Natural killer cell treated with Interleukin-12 subunit alpha and Interleukin-12 subunit beta and Interleukin-15 and Interleukin-18, amount 100 ng/mL, for 72 hours (primary cell): ENCODE measurements at regions not wholly inside any gene's neighbourhood (a gene's known extent, or its start where the extent isn't known, plus 50 kb on each side); places are given as distances from the start of the nearest gene placed in this dataset.
A peak's percentile ranks its signal among the peaks of the same experiment; 100 is the strongest.
"Not testable (repeated sequence)": the region's sequence is repeated elsewhere in the genome, so short reads cannot be mapped to it uniquely, and the experiment has no call there.

Experiments
- ATAC-seq, 2 donors: fragments of 150-1000 bp; cut with Tn5 transposase in 1 of 2; sonication (Bioruptor Pico), chemical (Tn5 transposase) in 1 of 2; 2 replicates each; pipeline ENCODE4 v1.10.0; 2021
- DNase-seq: peaks from one replicate; pipeline ENCODE4 v3.0.0; 2022; ENCODE audit warnings: low spot score
- H3K27ac Mint-ChIP-seq, 2 donors: 1 replicate in 1 of 2; 2 replicates in 1 of 2; pipeline ENCODE4 v1.8.0; 2022; ENCODE audit warnings: mixed read lengths in 2 of 2, mild to moderate bottlenecking in 1 of 2, moderate library complexity in 1 of 2
- H3K27me3 Mint-ChIP-seq, 2 donors: 1 replicate in 1 of 2; 2 replicates in 1 of 2; pipeline ENCODE4 v1.8.0; 2022; ENCODE audit warnings: mixed read lengths in 2 of 2
- H3K36me3 Mint-ChIP-seq: one replicate; pipeline ENCODE4 v1.8.0; 2022; ENCODE audit warnings: mixed read lengths
- H3K4me1 Mint-ChIP-seq, 2 donors: 1 replicate in 1 of 2; 2 replicates in 1 of 2; pipeline ENCODE4 v1.8.0; 2022; ENCODE audit warnings: low read depth in 2 of 2, mixed read lengths in 2 of 2, mild to moderate bottlenecking in 1 of 2
- H3K4me3 Mint-ChIP-seq: one replicate; pipeline ENCODE4 v1.8.0; 2022; ENCODE audit warnings: mixed read lengths
- H3K9me3 Mint-ChIP-seq: 2 replicates; pipeline ENCODE4 v1.8.0; 2022; ENCODE audit warnings: mixed read lengths

- Mint-ChIP-seq H3K27ac (no peak overlapping the region), H3K36me3 (no peaks in the 10 kb centered on the region), H3K27me3 (no peaks in the 10 kb centered on the region), H3K4me3 (no peak overlapping the region), H3K9me3 (no peaks in the 10 kb centered on the region), H3K4me1 (no peaks in the 10 kb centered on the region)
- ATAC-seq (no peak), DNase-seq (no peak)
Observed at GRCh38 chr7:56811081-56811480, 321.2 kb downstream of the ZNF479 start.

GRCh38 chr7:56810466-56810865, 321.8 kb downstream of the ZNF479 start:
- H3K4me3 Mint-ChIP-seq = no peak overlapping the region
- ATAC-seq = no peak
- H3K27me3 Mint-ChIP-seq = no peaks in the 10 kb centered on the region
- H3K9me3 Mint-ChIP-seq = no peaks in the 10 kb centered on the region
- DNase-seq = no peak
- no peaks in the 10 kb centered on the region for H3K4me1 Mint-ChIP-seq
- no peak overlapping the region for H3K27ac Mint-ChIP-seq
- no peaks in the 10 kb centered on the region for H3K36me3 Mint-ChIP-seq

- H3K4me3 Mint-ChIP-seq, H3K36me3 Mint-ChIP-seq, H3K27ac Mint-ChIP-seq, ATAC-seq, DNase-seq, H3K9me3 Mint-ChIP-seq, H3K27me3 Mint-ChIP-seq, H3K4me1 Mint-ChIP-seq: not testable (repeated sequence)
Observed at GRCh38 chr7:56809734-56810133, 322.5 kb downstream of the ZNF479 start.

- H3K4me3 Mint-ChIP-seq, H3K27me3 Mint-ChIP-seq, H3K36me3 Mint-ChIP-seq, H3K4me1 Mint-ChIP-seq, ATAC-seq, DNase-seq, H3K27ac Mint-ChIP-seq, H3K9me3 Mint-ChIP-seq: not testable (repeated sequence)
Observed at GRCh38 chr7:56804755-56805064, 327.5 kb downstream of the ZNF479 start.

- not testable (repeated sequence) for H3K9me3 Mint-ChIP-seq, DNase-seq, H3K4me3 Mint-ChIP-seq, H3K27ac Mint-ChIP-seq, H3K4me1 Mint-ChIP-seq, ATAC-seq, H3K27me3 Mint-ChIP-seq, H3K36me3 Mint-ChIP-seq
Observed at GRCh38 chr7:56803965-56804754, 328.1 kb downstream of the ZNF479 start.

- H3K4me3 Mint-ChIP-seq, H3K27ac Mint-ChIP-seq, H3K9me3 Mint-ChIP-seq, ATAC-seq, H3K4me1 Mint-ChIP-seq, DNase-seq, H3K27me3 Mint-ChIP-seq, H3K36me3 Mint-ChIP-seq: not testable (repeated sequence)
Observed at GRCh38 chr7:56803336-56803735, 328.9 kb downstream of the ZNF479 start.

GRCh38 chr7:56802191-56802590, 330.0 kb downstream of the ZNF479 start:
- not testable (repeated sequence) for DNase-seq, H3K36me3 Mint-ChIP-seq, H3K27ac Mint-ChIP-seq, H3K9me3 Mint-ChIP-seq, H3K4me3 Mint-ChIP-seq, ATAC-seq, H3K27me3 Mint-ChIP-seq, H3K4me1 Mint-ChIP-seq

- not testable (repeated sequence) for H3K27ac Mint-ChIP-seq, H3K4me3 Mint-ChIP-seq, DNase-seq
Observed at GRCh38 chr7:56801774-56802173, 330.5 kb downstream of the ZNF479 start.

GRCh38 chr7:56798876-56799275, 333.4 kb downstream of the ZNF479 start:
- not testable (repeated sequence) for H3K36me3 Mint-ChIP-seq, H3K27me3 Mint-ChIP-seq, DNase-seq, ATAC-seq, H3K4me1 Mint-ChIP-seq, H3K4me3 Mint-ChIP-seq, H3K27ac Mint-ChIP-seq, H3K9me3 Mint-ChIP-seq

More at GRCh38 chr7:56801774-56802173, 330.5 kb downstream of the ZNF479 start:
- peak in 1 of 2 donors; percentile 36 for ATAC-seq
- H3K9me3 Mint-ChIP-seq, H3K27me3 Mint-ChIP-seq, H3K36me3 Mint-ChIP-seq, H3K4me1 Mint-ChIP-seq: not testable (repeated sequence)

- H3K4me3 Mint-ChIP-seq, H3K27ac Mint-ChIP-seq, H3K36me3 Mint-ChIP-seq, H3K27me3 Mint-ChIP-seq, DNase-seq, H3K4me1 Mint-ChIP-seq, H3K9me3 Mint-ChIP-seq, ATAC-seq: not testable (repeated sequence)
Observed at GRCh38 chr7:56787474-56787873, 344.8 kb downstream of the ZNF479 start.
